Nucleus accumbens (tissue), 56 donors: ENCODE measurements at regions not wholly inside any gene's neighbourhood (a gene's known extent, or its start where the extent isn't known, plus 50 kb on each side); places are given as distances from the start of the nearest gene placed in this dataset.

Experiments
- DNase-seq, 56 donors: peaks; one replicate each; lab custom pipeline; 2025; lab: John Stamatoyannopoulos, UW

DNA sequence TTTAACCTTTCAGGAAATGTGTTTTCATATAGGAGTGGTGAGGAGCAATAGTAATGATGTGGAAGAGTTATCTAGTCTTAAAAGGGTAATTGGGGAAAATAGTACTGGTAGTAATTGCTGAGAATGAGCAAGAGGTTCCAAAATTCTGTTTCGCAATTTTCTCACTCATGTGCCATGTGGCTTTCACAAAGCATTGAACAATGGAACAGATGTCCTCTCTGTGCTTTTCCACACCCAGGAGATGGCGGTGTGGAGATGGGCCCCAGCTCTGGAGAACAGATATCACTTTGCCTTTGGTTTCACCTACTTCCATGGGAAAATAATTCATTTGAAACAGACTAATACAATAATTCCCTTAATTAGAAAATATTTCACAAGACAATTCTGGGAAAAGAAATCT, 170.0 kb upstream of the SLC10A2 start:
- no peak for DNase-seq

DNA sequence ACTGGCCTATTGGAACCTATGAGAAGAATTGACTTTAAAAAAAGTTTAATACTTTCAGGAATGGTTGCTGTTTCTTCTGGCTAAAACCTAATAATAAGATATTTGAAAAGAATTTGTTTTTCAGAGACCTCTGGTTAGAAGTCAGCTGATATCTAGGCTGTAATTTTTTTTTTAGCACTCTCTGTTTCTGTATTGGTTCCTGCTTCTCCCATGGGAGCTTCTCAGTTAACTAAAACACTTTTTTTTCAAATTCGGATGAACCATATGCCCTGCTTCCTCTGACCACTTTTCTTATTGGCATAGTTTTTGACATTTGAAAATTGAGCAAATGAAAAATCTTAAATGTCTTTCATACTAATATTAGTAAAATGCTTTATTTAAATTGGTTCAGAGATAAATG, 163.5 kb upstream of the SLC10A2 start:
- no peak for DNase-seq

DNA sequence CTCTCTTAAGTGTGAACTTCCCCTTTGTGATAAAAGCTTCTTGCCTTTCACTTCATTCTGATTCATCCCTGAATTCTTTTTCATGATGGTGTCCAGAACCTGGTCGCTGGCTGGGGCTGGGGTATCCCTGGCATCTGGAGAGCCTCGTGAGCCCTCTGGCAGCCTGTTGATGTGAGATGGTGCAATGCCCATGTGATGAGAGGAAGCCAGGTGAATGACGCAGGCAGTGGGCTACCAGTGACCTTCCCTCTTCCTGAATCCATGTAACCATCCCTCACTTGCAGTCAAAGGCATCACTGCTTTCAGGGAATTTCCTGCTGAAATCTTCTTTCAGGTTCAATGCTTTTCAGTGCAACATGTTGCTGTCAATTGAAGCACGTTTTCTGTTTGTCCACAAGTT, 158.6 kb upstream of the SLC10A2 start:
- no peak for DNase-seq

- no peak for DNase-seq
Observed at GRCh38 chr13:103222683-103223082, 156.5 kb upstream of the SLC10A2 start.

DNA sequence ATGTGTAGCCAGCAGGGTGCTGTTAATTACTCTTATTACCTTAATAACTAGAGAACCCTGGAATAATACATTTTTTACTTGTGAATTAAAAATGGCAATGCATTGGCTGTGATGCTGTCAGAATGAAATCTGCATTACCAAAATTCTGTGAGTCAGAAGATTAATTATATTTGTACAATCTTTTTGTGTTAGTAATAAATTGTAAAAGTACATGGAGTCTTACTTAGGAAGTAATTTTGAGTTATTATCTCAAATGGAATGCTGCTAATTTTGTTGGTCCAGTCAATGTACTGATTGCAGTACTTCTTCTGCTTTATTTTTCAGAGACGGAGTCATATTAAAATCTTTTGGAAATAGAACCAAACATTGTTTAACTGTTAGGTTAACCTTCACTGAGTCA, 152.0 kb upstream of the SLC10A2 start:
- no peak for DNase-seq

- no peak for DNase-seq
Observed at GRCh38 chr13:103213152-103213551, 146.9 kb upstream of the SLC10A2 start.

- no peak for DNase-seq
Observed at GRCh38 chr13:103210348-103210747, 144.1 kb upstream of the SLC10A2 start.

- DNase-seq: no peak
Observed at GRCh38 chr13:103203735-103204330, 137.6 kb upstream of the SLC10A2 start.

DNA sequence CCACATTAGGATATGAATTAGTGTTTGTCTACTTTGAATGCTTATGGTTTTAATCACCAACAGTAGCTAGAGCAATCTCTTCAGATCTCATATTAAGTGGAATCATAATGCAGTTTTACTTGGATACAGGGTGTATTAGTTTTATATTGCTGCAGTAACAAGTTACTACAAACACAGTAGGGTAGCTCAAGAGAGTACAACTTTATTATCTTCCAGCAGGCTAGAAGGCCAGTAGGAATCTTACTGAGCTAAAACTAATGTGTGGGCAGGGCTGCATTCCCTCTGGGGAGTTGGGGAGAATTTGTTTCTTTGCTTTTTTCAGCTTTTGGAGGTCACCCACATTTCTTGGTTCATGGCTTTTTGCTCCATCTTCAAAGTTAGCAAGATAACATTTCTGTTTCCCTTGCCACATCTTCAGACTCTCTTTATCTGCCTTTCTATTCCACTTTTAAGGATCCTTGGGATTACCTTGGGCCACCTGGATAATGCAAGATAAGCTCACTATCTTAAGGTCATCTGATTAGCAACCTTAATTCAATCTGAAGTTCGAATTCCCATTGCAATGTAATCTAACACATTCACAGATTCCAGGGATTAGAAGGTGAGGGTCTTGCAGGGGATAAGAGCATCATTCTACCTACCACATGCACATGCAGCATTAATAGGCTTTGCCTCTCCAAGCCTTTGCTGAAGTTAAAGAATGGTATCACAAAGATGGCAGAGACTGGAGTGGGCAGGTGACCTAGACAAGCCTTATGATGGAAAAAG, 134.1 kb upstream of the SLC10A2 start:
- DNase-seq: no peak

DNA sequence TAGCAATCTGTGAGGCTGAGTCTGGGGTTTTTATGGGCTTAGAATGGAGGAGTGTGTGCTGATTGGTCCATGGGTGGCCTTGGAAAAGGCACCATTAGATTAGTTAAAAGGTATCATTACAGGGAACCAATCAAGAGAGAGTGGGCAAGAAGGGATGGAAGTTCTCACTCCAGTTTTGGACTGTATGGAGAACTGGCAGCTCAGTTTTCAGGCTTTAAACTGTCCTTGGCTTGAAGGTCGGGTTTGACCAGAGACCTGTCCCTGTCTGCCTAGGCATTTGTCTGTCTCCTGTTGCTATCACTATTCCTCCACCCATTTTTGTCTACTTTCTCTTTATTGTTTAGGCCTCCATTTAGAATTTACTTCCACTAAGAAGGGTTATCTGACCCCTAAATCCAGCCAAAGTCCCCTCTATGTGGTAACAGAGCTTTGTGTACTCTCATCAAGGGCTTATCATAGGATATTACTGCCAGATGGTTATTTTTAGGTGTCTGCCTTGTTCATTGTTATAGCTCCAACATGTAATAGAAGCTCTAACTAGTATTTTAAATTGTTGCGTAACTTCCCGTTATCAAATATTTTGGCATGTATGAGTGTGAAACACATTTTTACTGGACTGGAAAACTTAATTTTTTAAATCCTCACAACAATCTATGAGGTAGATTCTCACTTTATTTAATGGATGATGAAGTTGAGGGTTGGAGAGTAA, 133.3 kb upstream of the SLC10A2 start:
- no peak for DNase-seq

- no peak for DNase-seq
Observed at GRCh38 chr13:103196356-103196755, 130.1 kb upstream of the SLC10A2 start.

- DNase-seq: no peak
Observed at GRCh38 chr13:103195762-103196161, 129.5 kb upstream of the SLC10A2 start.

- DNase-seq: no peak
Observed at GRCh38 chr13:103194871-103195270, 128.7 kb upstream of the SLC10A2 start.

GRCh38 chr13:103192511-103193135, 126.4 kb upstream of the SLC10A2 start:
- DNase-seq: no peak

GRCh38 chr13:103190841-103191240, 124.6 kb upstream of the SLC10A2 start:
- DNase-seq: no peak

- peak in 1 of 56 donors; percentile 1 for DNase-seq
Observed at GRCh38 chr13:103188713-103189326, 122.6 kb upstream of the SLC10A2 start.

DNA sequence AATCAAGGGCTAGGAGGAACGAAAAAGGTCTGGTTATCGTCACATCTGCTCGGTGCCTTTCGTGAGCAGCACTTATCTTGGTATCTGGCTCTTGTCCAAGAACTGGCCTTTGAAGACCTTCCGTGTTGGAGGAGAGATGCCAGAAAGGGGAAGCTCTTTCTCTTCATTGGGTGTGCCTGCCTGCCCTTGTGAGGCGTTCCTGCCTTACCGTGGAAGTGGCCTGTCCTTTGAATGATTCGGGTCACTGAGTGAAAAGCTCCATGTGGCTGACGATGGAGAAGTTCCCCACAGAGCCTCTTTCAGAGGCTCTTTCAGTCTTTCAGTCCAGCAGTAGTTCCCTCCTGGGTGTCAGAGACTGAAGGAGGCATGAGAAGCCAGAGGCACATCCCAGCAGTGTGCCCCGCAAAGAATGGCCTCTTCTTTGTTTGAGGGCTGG, 121.5 kb upstream of the SLC10A2 start:
- DNase-seq: no peak

DNA sequence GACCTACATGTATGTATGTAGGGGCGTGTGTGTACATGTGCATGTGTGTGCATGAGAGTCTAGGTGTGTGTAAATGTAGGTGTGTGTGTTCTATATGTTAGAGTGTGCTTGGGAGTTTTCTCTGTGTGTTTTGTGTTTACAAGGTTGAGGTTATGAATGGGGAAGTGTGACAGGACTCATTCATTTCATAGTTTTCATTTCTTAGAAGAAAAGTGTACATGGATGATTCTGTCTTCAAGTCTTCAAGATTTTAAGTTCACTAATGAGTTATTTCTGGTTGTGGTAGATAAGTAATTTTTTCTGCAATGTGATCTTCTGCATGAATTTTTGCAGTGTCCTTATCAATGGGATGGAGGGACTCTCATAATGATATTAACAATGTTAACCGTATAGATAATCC, 118.2 kb upstream of the SLC10A2 start:
- DNase-seq: no peak

- no peak for DNase-seq
Observed at GRCh38 chr13:103178986-103179943, 113.0 kb upstream of the SLC10A2 start.

DNA sequence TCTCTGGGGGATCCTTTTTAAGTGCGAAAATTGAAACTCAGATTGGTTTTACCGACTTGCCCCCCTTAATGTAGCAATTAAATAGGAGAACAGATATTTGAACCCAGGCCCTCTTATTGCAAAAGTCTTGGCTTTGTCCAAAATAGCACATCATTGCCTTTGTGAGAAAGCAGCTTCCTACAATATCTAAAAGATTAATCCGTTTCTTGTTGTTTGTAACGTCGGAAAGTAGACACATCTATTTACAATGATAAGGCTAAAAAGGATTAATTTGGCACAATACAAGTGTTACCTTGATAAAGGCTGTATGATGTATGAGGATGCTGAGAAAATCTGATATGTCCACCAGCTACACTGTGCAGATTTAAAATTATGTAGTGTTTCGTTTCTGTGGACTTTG, 108.7 kb upstream of the SLC10A2 start:
- DNase-seq: no peak
